KMS-11 (cell line): ENCODE measurements at regions not wholly inside any gene's neighbourhood (a gene's known extent, or its start where the extent isn't known, plus 50 kb on each side); places are given as distances from the start of the nearest gene placed in this dataset.
"Not testable (repeated sequence)": the region's sequence is repeated elsewhere in the genome, so short reads cannot be mapped to it uniquely, and the experiment has no call there.

Experiments used
- H2AFZ ChIP-seq: fragments of 200-600 bp; sonication (generic); 2 replicates; pipeline ENCODE4 v1.6.1; 2016; ENCODE audit warnings: antibody characterized with exemption, mixed run types, low read depth
- H3K27ac ChIP-seq: fragments of 200-600 bp; sonication (generic); 2 replicates; pipeline ENCODE4 v1.6.1; 2016; ENCODE audit warnings: mild to moderate bottlenecking, mixed run types
- H3K27me3 ChIP-seq: fragments of 200-600 bp; sonication (generic); 2 replicates; pipeline ENCODE4 v1.6.1; 2017; ENCODE audit warnings: mild to moderate bottlenecking, low read depth, mixed run types, moderate library complexity; ENCODE audit not compliant: insufficient read depth
- H3K36me3 ChIP-seq: fragments of 200-600 bp; sonication (generic); 2 replicates; pipeline ENCODE4 v1.6.1; 2017; ENCODE audit warnings: mild to moderate bottlenecking, mixed run types; ENCODE audit not compliant: insufficient read depth
- H3K4me1 ChIP-seq: fragments of 200-600 bp; sonication (generic); 2 replicates; pipeline ENCODE4 v1.6.1; 2016; ENCODE audit warnings: mild to moderate bottlenecking, low read depth, mixed run types; ENCODE audit not compliant: poor library complexity, severe bottlenecking
- H3K4me2 ChIP-seq: fragments of 200-600 bp; sonication (generic); 2 replicates; pipeline ENCODE4 v1.7.0; 2016; ENCODE audit warnings: mild to moderate bottlenecking, mixed run types
- H3K4me3 ChIP-seq: fragments of 200-600 bp; sonication (generic); IDR thresholded peaks from 2 replicates; pipeline ENCODE4 v1.6.1; 2017; ENCODE audit warnings: low read depth, low read length, mixed read lengths; ENCODE audit not compliant: insufficient read depth
- H3K79me2 ChIP-seq: fragments of 200-600 bp; sonication (generic); 2 replicates; pipeline ENCODE4 v1.6.1; 2016; ENCODE audit warnings: low read depth, mixed run types; ENCODE audit not compliant: insufficient read depth
- H3K9ac ChIP-seq: fragments of 200-600 bp; sonication (generic); 2 replicates; pipeline ENCODE4 v1.6.1; 2016; ENCODE audit warnings: mild to moderate bottlenecking, mixed run types
- H4K20me1 ChIP-seq: fragments of 200-600 bp; sonication (generic); 2 replicates; pipeline ENCODE4 v1.6.1; 2016; ENCODE audit warnings: mild to moderate bottlenecking, mixed run types; ENCODE audit not compliant: insufficient read depth
- TF ChIP-seq, protein P1 (sequence below): fragments of 200-600 bp; sonication (generic); conservative IDR thresholded peaks from 2 replicates; pipeline ENCODE4 v1.6.1; 2017; ENCODE audit warnings: low read depth, mild to moderate bottlenecking, antibody characterized with exemption, low read length, moderate library complexity, mixed read lengths

DNA sequence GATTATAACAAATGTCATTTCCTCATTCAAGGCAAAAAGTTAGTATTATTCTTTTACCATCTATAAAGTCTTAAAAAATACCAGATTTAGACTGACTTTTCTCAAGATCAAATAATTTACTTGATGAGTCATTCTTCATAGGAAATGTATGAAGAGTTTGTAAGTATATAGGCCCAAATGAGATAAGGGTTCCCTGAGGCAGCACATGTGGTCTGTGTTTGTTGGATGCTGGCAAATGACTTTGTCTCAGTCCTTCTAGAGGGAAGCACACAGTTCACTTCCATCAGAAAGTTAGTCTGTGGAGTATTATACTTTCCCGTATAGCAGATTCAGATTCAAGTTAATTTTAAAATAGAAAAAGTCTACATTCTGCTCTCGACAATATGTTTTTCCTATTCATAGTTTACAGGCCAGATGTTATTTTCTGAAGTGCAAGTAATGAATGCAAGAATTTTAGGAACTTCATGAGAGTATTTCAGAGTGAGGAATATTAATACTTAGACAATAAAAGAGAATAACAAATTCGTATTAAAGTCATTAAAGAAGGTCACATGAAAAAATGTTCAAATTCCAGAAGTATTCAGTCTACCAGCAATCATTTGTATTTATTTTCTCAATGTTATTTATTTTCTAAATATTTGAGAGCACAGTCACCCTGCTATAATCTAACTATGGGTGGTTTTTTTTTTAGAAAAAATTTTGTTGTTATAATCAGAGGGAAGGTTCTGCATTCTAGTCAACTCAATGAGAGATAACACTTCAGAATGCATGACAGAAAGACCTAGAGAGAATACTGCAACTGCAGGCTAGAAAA is 601.8 kb upstream of the ZFP42 start:
- no peaks in the 10 kb centered on the region for H3K36me3 ChIP-seq
- H3K9ac ChIP-seq: no peak overlapping the region
- H3K27me3 ChIP-seq: no peaks in the 10 kb centered on the region
- no peak overlapping the region for H3K4me2 ChIP-seq
- H2AFZ ChIP-seq: no peak overlapping the region
- no peak overlapping the region for H3K4me3 ChIP-seq
- no peaks in the 10 kb centered on the region for H4K20me1 ChIP-seq
- no peaks in the 10 kb centered on the region for H3K4me1 ChIP-seq
- H3K79me2 ChIP-seq: no peaks in the 10 kb centered on the region
- no peak overlapping the region for H3K27ac ChIP-seq
- TF ChIP-seq, protein P1, sequence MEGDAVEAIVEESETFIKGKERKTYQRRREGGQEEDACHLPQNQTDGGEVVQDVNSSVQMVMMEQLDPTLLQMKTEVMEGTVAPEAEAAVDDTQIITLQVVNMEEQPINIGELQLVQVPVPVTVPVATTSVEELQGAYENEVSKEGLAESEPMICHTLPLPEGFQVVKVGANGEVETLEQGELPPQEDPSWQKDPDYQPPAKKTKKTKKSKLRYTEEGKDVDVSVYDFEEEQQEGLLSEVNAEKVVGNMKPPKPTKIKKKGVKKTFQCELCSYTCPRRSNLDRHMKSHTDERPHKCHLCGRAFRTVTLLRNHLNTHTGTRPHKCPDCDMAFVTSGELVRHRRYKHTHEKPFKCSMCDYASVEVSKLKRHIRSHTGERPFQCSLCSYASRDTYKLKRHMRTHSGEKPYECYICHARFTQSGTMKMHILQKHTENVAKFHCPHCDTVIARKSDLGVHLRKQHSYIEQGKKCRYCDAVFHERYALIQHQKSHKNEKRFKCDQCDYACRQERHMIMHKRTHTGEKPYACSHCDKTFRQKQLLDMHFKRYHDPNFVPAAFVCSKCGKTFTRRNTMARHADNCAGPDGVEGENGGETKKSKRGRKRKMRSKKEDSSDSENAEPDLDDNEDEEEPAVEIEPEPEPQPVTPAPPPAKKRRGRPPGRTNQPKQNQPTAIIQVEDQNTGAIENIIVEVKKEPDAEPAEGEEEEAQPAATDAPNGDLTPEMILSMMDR: no peak

DNA sequence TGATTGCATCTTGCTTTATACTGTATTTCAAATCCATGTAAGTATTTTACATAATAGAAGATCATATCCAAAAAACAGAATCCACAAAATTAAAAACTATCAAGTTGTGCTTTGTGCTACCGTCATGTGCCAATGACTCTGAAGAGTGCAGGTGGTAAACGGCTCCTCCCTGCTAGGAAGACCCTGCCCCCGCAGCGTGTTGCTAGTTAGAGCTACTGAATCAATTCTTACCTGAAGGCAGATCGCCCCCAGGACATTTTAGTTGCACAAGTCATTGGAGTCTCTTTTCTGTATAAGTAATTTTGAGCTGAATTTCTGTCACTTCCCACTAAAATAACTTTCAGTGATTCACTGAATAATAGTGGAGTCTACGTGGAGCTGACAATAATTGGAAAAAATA is 599.5 kb upstream of the ZFP42 start:
- Histone ChIP-seq H3K4me1 (no peaks in the 10 kb centered on the region), H3K79me2 (no peaks in the 10 kb centered on the region), H2AFZ (no peak overlapping the region), H3K27me3 (no peaks in the 10 kb centered on the region), H3K9ac (no peak overlapping the region), H3K4me2 (no peak overlapping the region), H3K4me3 (no peak overlapping the region), H3K27ac (no peak overlapping the region), H3K36me3 (no peaks in the 10 kb centered on the region), H4K20me1 (no peaks in the 10 kb centered on the region)
- TF ChIP-seq, protein P1: no peak

DNA sequence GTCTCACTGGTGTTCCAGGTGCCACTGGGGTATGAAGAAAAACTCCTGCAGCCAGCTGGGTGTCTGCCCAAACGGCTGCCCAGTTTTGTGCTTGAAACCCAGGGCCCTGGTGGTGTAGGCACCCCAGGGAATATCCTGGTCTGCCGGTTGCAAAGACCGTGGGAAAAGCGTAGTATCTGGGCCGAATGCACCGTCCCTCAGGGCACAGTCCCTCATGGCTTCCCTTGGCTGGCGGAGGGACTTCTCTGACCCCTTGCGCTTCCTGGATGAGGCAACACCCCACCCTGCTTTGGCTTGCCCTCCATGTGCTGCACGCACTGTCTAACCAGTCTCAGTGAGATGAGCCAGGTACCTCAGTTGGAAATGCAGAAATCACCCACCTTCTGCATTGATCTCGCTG is 587.1 kb upstream of the ZFP42 start:
- H3K9ac ChIP-seq, H3K4me1 ChIP-seq, H3K27ac ChIP-seq, H3K79me2 ChIP-seq, H3K27me3 ChIP-seq, H3K4me2 ChIP-seq, H2AFZ ChIP-seq, H3K36me3 ChIP-seq, H3K4me3 ChIP-seq, H4K20me1 ChIP-seq: not testable (repeated sequence)

DNA sequence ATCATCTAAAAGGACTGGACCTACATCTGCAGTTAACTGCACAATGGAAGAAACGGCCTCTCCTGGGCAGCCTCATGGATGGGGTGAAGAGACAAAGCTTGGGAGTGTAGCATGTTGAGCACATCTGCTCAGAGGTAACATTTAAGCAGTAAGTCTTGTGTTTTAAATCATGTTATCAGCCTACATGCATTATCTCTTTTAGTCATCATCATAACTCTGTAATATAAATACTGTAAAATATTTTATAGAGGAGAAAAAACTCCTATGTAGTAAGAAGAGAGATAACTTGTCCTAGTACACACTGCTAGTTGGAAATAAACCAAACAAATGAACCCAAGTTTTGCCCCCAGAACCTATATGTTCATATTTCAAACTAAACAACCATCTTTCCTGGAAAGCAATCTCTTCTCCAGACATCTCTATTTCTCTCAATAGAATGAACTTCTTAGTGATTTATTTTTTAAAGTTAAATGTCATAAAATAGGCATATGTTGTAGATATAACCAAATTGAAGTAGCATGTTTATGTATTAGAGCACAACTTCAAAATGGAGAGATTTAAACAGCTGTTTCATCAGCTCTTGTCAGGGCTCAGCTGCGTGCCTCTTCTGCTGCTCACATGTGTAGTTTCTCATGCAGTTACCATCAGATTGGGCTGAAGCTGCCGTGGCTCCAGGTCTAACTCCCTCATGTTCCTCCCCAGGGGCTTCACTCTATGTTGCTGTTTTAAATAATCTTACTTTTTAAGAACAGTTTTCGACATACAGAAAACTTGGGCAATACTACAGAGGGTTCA is 581.8 kb upstream of the ZFP42 start:
- Histone ChIP-seq H4K20me1 (no peaks in the 10 kb centered on the region), H3K4me3 (no peak overlapping the region), H3K79me2 (no peaks in the 10 kb centered on the region), H2AFZ (no peak overlapping the region), H3K36me3 (no peaks in the 10 kb centered on the region), H3K4me1 (no peaks in the 10 kb centered on the region), H3K4me2 (no peak overlapping the region), H3K27ac (no peak overlapping the region), H3K9ac (no peak overlapping the region), H3K27me3 (no peaks in the 10 kb centered on the region)
- TF ChIP-seq, protein P1: no peak

DNA sequence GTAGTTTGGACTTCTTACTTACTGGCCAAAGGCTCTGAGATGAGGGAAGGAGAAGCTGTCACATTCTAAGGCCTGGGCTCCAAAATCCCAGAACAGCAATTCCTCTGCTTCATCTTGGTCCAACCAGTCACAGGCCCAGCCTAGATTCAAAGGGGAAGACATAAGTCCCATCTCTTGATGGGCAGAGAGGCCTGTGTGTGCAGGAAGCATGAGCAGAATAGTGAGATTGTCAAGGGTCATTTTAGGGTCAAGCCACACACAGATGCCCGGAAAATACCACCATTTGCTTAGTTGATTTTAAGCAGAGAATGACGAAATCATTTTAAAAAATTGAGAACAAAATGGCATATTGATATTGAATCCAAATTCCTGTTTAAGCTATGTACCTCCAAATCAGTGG is 580.9 kb upstream of the ZFP42 start:
- no peak overlapping the region for H3K27ac ChIP-seq
- H2AFZ ChIP-seq: no peak overlapping the region
- TF ChIP-seq, protein P1: no peak

More for the DNA sequence above, 580.9 kb upstream of the ZFP42 start:
- Histone ChIP-seq H3K36me3 (no peaks in the 10 kb centered on the region), H3K4me2 (no peak overlapping the region), H3K9ac (no peak overlapping the region), H3K79me2 (no peaks in the 10 kb centered on the region), H3K27me3 (no peaks in the 10 kb centered on the region), H3K4me1 (no peaks in the 10 kb centered on the region), H4K20me1 (no peaks in the 10 kb centered on the region), H3K4me3 (no peak overlapping the region)
